ENCODE measurements at regions not wholly inside any gene's neighbourhood (a gene's known extent, or its start where the extent isn't known, plus 50 kb on each side); places are given as distances from the start of the nearest gene placed in this dataset.

DNA sequence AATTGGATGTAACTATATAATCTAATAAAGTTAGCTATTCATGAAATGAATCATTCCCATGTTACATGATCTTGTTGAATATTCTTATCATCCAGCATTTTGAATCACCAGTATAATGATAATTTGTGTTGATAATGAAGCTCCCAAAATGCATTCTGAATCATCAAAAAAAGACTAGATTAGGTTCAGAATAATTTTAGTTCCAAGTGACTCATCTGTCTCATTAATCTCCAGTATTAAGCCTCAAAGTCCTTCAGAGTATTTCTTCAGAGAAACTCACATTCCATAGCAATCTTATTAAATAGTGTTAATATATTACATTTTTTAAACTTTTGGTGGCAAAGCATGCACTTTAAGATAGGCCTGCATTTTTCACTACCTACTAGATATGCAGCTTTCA lies 207.5 kb downstream of the SLITRK5 start:
- TF ChIP-seq, protein P1, sequence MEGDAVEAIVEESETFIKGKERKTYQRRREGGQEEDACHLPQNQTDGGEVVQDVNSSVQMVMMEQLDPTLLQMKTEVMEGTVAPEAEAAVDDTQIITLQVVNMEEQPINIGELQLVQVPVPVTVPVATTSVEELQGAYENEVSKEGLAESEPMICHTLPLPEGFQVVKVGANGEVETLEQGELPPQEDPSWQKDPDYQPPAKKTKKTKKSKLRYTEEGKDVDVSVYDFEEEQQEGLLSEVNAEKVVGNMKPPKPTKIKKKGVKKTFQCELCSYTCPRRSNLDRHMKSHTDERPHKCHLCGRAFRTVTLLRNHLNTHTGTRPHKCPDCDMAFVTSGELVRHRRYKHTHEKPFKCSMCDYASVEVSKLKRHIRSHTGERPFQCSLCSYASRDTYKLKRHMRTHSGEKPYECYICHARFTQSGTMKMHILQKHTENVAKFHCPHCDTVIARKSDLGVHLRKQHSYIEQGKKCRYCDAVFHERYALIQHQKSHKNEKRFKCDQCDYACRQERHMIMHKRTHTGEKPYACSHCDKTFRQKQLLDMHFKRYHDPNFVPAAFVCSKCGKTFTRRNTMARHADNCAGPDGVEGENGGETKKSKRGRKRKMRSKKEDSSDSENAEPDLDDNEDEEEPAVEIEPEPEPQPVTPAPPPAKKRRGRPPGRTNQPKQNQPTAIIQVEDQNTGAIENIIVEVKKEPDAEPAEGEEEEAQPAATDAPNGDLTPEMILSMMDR (conservative IDR thresholded peaks at IDR 0.05; ENCODE audit: low read depth, low read length): no peak
- no peak for TF ChIP-seq EZH2phosphoT487 (IDR thresholded peaks at IDR 0.05; ENCODE audit: borderline replicate concordance, low read length)
